IPS DF 4.7 (cell line): ENCODE measurements at regions not wholly inside any gene's neighbourhood (a gene's known extent, or its start where the extent isn't known, plus 50 kb on each side); places are given as distances from the start of the nearest gene placed in this dataset.

Source experiments
- DNase-seq: peaks from one replicate; pipeline ENCODE4 v3.0.0-alpha.2; 2013; ENCODE audit warnings: low spot score; ENCODE audit errors: extremely low read depth

GRCh38 chr17:34167354-34167753 lies 87.7 kb upstream of the CCL2 start:
- no peak for DNase-seq

GRCh38 chr17:34168989-34169388 lies 86.1 kb upstream of the CCL2 start:
- no peak for DNase-seq

GRCh38 chr17:34169496-34169895 lies 85.6 kb upstream of the CCL2 start:
- no peak for DNase-seq

- no peak for DNase-seq
These were observed 83.8 kb upstream of the CCL2 start for GRCh38 chr17:34171245-34171818.

GRCh38 chr17:34172390-34172918 lies 82.6 kb upstream of the CCL2 start:
- no peak for DNase-seq

- DNase-seq = no peak
These were observed 81.8 kb upstream of the CCL2 start for GRCh38 chr17:34173241-34173640.

GRCh38 chr17:34174496-34174895 lies 80.6 kb upstream of the CCL2 start:
- DNase-seq = no peak

- DNase-seq = no peak
These were observed 78.6 kb upstream of the CCL2 start for GRCh38 chr17:34176440-34176839.

GRCh38 chr17:34177642-34178041 lies 77.4 kb upstream of the CCL2 start:
- no peak for DNase-seq

GRCh38 chr17:34178092-34178491 lies 77.0 kb upstream of the CCL2 start:
- no peak for DNase-seq

GRCh38 chr17:34182036-34182803 lies 72.9 kb upstream of the CCL2 start:
- DNase-seq = no peak

- no peak for DNase-seq
These were observed 59.1 kb upstream of the CCL2 start for GRCh38 chr17:34195987-34196386.

GRCh38 chr17:34198519-34198918 lies 56.6 kb upstream of the CCL2 start:
- no peak for DNase-seq

GRCh38 chr17:34199454-34199853 lies 55.6 kb upstream of the CCL2 start:
- DNase-seq = no peak

GRCh38 chr17:34199932-34200534 lies 55.1 kb upstream of the CCL2 start:
- DNase-seq = peak; percentile 85

- DNase-seq = no peak
These were observed 53.9 kb upstream of the CCL2 start for GRCh38 chr17:34201225-34201624.

GRCh38 chr17:34201767-34202166 lies 53.3 kb upstream of the CCL2 start:
- DNase-seq = no peak

- no peak for DNase-seq
These were observed 52.0 kb upstream of the CCL2 start for GRCh38 chr17:34203018-34203638.

- no peak for DNase-seq
These were observed 50.7 kb upstream of the CCL2 start for GRCh38 chr17:34204402-34204801.
